ENCODE measurements at regions not wholly inside any gene's neighbourhood (a gene's known extent, or its start where the extent isn't known, plus 50 kb on each side); places are given as distances from the start of the nearest gene placed in this dataset.
"Not testable (repeated sequence)": the region's sequence is repeated elsewhere in the genome, so short reads cannot be mapped to it uniquely, and the experiment has no call there.

DNA sequence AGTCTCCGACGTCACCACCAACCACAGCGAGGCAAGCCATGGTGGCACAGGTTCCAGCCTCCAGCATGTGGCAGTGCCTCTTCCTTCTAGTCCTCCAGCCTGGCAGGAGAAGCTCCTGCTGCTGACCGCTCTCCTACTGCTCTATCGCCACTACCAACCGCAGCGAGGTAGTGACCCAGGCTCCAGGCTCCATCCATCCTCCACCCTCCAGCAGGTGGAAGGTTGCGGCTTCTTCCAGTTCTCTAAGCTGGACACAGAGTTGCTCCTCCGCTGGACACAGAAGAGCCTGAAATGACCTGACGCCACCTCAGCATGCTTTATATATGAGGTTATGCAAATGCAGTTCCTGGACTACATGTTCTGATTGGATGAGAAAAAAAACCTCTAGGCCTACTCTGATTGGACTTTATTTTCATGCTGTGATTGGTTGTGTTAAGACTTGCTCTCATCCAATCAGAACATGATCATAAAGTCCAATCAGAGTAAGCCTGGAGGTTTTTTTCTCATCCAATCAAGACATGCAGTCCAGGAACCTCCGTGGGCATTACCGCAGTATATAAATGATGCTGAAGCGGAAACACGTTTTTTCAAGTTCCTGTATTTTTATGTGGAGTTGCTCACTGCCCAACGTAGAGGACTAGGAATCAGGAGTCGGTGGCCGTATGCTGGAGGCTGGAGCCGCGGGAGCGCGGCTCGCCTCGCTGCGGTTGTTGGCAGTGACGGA lies 174.7 kb downstream of the USP22 start:
- H3K36me3 ChIP-seq (ENCODE audit: control insufficient read depth, insufficient read depth, low read length); H3K27ac ChIP-seq (ENCODE audit: low read depth, low read length, severe bottlenecking); H3K4me1 ChIP-seq (ENCODE audit: control insufficient read depth, insufficient read depth, low read length, poor library complexity, severe bottlenecking); H3K4me3 ChIP-seq (ENCODE audit: extremely low read depth, insufficient read depth, low read length, poor library complexity, severe bottlenecking); H3K9me3 ChIP-seq (ENCODE audit: control insufficient read depth, low read length): not testable (repeated sequence)
- WGBS, 2 experiments (ENCODE audit: insufficient coverage in 2 of 2), result 91 to 94% methylated on average over 17 to 23 of the region's 25 CpGs

DNA sequence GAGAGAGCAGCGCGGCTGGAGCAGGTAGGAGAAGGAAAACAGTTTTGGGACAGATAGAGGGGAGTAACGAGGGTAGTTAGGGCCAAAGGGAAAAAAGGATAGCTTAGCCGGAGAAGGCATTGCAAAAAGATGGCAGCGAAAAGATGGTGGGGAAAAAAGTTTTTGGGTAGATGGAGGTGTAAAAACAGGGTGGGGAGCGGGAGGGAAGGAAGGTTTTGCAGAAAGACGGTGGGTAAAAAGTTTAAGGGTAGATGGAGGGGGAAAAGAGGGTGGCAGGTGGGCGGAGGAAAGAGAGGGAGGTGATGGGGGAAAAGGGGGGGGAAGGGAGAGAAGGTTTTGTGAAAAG lies 174.2 kb downstream of the USP22 start:
- 79 to 87% methylated on average over 7 to 8 of the region's 8 CpGs for WGBS, 2 experiments (ENCODE audit: insufficient coverage in 2 of 2)
- H3K27ac ChIP-seq (ENCODE audit: low read depth, low read length, severe bottlenecking); H3K36me3 ChIP-seq (ENCODE audit: control insufficient read depth, insufficient read depth, low read length); H3K4me3 ChIP-seq (ENCODE audit: extremely low read depth, insufficient read depth, low read length, poor library complexity, severe bottlenecking); H3K9me3 ChIP-seq (ENCODE audit: control insufficient read depth, low read length); H3K4me1 ChIP-seq (ENCODE audit: control insufficient read depth, insufficient read depth, low read length, poor library complexity, severe bottlenecking): not testable (repeated sequence)

DNA sequence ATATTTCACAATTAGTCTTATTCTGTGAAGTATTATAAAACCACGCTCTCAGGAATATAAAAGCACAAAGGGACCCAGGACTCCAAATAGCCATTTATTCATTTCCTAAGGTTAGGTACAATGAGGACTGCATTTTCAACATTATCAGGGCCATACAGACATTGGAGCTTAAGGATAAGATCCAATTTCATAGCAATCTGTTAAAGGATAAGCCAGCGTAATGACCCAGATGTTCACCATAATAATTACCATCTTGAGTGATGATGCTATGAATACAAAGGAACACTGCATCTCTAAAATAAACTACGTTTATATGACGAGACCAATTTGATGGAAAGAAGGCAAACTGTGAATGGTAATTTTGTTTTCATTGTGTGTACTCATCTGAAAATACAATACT lies 169.6 kb downstream of the USP22 start:
- H3K9me3 ChIP-seq (ENCODE audit: control insufficient read depth, low read length); H3K36me3 ChIP-seq (ENCODE audit: control insufficient read depth, insufficient read depth, low read length); H3K4me3 ChIP-seq (ENCODE audit: extremely low read depth, insufficient read depth, low read length, poor library complexity, severe bottlenecking); H3K27ac ChIP-seq (ENCODE audit: low read depth, low read length, severe bottlenecking); H3K4me1 ChIP-seq (ENCODE audit: control insufficient read depth, insufficient read depth, low read length, poor library complexity, severe bottlenecking): not testable (repeated sequence)
- no CpG with 5 or more reads among the region's 4 CpGs for WGBS, 2 experiments (ENCODE audit: insufficient coverage in 2 of 2)

DNA sequence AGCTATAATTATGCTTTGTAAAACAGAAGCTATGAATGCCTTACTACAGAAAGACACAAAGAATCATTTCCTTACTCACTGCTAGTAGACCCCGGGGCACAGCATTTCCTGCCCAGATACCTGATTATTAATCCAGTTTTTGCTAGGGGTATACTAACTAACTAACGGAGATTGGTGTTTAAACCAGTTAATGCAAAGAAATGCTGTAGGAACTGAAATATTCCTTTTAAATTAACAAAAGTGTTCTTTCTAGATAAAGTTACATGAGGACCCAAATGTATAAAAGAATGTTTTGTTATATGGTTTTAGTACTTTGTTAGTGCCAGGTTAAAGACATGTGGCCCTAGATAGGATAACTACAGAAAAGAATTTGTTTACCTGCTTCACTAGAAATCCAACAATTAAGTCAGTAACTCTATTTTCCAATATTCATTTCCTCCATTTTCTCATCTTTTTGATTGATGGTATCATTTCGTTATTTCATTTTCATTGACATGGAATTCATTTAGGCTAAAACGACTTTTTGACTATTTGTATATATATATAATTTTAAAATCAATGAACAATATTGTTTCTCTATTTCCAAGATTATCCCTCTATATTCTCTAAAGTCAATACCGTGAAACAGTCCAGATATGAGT lies 169.0 kb downstream of the USP22 start:
- H3K4me1 ChIP-seq (ENCODE audit: control insufficient read depth, insufficient read depth, low read length, poor library complexity, severe bottlenecking); H3K9me3 ChIP-seq (ENCODE audit: control insufficient read depth, low read length); H3K36me3 ChIP-seq (ENCODE audit: control insufficient read depth, insufficient read depth, low read length); H3K4me3 ChIP-seq (ENCODE audit: extremely low read depth, insufficient read depth, low read length, poor library complexity, severe bottlenecking); H3K27ac ChIP-seq (ENCODE audit: low read depth, low read length, severe bottlenecking): not testable (repeated sequence)
- no CpG with 5 or more reads among the region's 5 CpGs for WGBS, 2 experiments (ENCODE audit: insufficient coverage in 2 of 2)

DNA sequence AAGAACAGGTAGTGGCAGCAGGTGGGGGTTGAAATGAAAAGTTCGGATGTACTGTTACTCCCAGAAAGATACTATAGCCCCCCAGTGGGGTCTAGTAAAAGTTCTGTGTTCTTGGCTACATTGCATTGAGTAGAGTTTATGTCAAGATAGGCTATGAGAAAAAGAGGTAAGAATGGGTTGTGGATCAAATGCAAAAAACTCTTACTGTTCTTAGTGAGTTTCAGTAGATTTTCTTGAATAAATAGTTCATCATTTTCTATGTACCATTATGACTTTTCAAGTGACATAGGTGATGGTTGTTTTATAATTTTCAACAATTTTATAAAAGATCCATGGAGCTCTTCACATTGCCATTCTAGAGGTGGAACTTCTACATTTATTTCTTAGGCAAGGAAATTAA lies 165.4 kb downstream of the USP22 start:
- H3K9me3 ChIP-seq (ENCODE audit: control insufficient read depth, low read length); H3K4me3 ChIP-seq (ENCODE audit: extremely low read depth, insufficient read depth, low read length, poor library complexity, severe bottlenecking); H3K36me3 ChIP-seq (ENCODE audit: control insufficient read depth, insufficient read depth, low read length); H3K4me1 ChIP-seq (ENCODE audit: control insufficient read depth, insufficient read depth, low read length, poor library complexity, severe bottlenecking); H3K27ac ChIP-seq (ENCODE audit: low read depth, low read length, severe bottlenecking): not testable (repeated sequence)
- no CpG with 5 or more reads among the region's 1 CpG for WGBS, 2 experiments (ENCODE audit: insufficient coverage in 2 of 2)

- Histone ChIP-seq H3K9me3 (ENCODE audit: control insufficient read depth, low read length) (no peaks in the 10 kb centered on the region), H3K36me3 (ENCODE audit: control insufficient read depth, insufficient read depth, low read length) (no peaks in the 10 kb centered on the region), H3K27ac (ENCODE audit: low read depth, low read length, severe bottlenecking) (no peak overlapping the region), H3K4me3 (ENCODE audit: extremely low read depth, insufficient read depth, low read length, poor library complexity, severe bottlenecking) (no peak overlapping the region), H3K4me1 (ENCODE audit: control insufficient read depth, insufficient read depth, low read length, poor library complexity, severe bottlenecking) (no peaks in the 10 kb centered on the region)
- WGBS, 2 experiments (ENCODE audit: insufficient coverage in 2 of 2), result 92 to 100% methylated on average over 1 of the region's 2 CpGs
Observed at GRCh38 chr17:20890338-20890737, 152.5 kb downstream of the USP22 start.

GRCh38 chr17:20895426-20895825 lies 147.4 kb downstream of the USP22 start:
- H3K4me3 ChIP-seq (ENCODE audit: extremely low read depth, insufficient read depth, low read length, poor library complexity, severe bottlenecking); H3K9me3 ChIP-seq (ENCODE audit: control insufficient read depth, low read length); H3K4me1 ChIP-seq (ENCODE audit: control insufficient read depth, insufficient read depth, low read length, poor library complexity, severe bottlenecking); H3K36me3 ChIP-seq (ENCODE audit: control insufficient read depth, insufficient read depth, low read length); H3K27ac ChIP-seq (ENCODE audit: low read depth, low read length, severe bottlenecking): not testable (repeated sequence)
- 97 to 100% methylated on average over 6 to 10 of the region's 18 CpGs for WGBS, 2 experiments (ENCODE audit: insufficient coverage in 2 of 2)

GRCh38 chr17:20896153-20896649 lies 146.6 kb downstream of the USP22 start:
- H3K4me3 ChIP-seq (ENCODE audit: extremely low read depth, insufficient read depth, low read length, poor library complexity, severe bottlenecking), result no peak overlapping the region
- H3K27ac ChIP-seq (ENCODE audit: low read depth, low read length, severe bottlenecking), result no peak overlapping the region
- WGBS, 2 experiments (ENCODE audit: insufficient coverage in 2 of 2), result 96% methylated on average over 26 to 29 of the region's 30 CpGs
- H3K4me1 ChIP-seq (ENCODE audit: control insufficient read depth, insufficient read depth, low read length, poor library complexity, severe bottlenecking), result no peaks in the 10 kb centered on the region
- no peaks in the 10 kb centered on the region for H3K36me3 ChIP-seq (ENCODE audit: control insufficient read depth, insufficient read depth, low read length)
- no peaks in the 10 kb centered on the region for H3K9me3 ChIP-seq (ENCODE audit: control insufficient read depth, low read length)

- WGBS, 2 experiments (ENCODE audit: insufficient coverage in 2 of 2), result 22 to 25% methylated on average over 2 to 3 of the region's 5 CpGs
- H3K4me1 ChIP-seq (ENCODE audit: control insufficient read depth, insufficient read depth, low read length, poor library complexity, severe bottlenecking); H3K27ac ChIP-seq (ENCODE audit: low read depth, low read length, severe bottlenecking); H3K36me3 ChIP-seq (ENCODE audit: control insufficient read depth, insufficient read depth, low read length); H3K4me3 ChIP-seq (ENCODE audit: extremely low read depth, insufficient read depth, low read length, poor library complexity, severe bottlenecking); H3K9me3 ChIP-seq (ENCODE audit: control insufficient read depth, low read length): not testable (repeated sequence)
Observed at GRCh38 chr17:20898726-20899125, 144.1 kb downstream of the USP22 start.

DNA sequence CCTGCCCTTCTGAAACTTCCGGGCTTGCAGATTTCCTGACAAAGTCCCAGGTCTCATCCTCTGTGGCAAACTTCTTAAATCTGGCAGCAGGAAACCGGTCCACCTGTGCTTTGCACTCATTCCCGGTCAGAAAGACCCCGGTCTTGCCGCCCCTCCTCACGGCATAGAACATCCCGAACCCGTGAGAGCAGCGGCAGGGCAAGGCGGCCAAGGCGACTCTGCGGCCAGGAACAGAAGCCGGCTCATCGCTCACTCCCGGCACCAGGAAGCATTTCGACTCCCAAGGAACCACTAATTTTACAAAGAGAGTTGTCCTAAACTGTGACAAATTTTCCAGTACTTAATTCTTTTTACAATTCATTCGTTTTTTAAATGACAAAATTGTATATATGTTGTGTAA lies 140.3 kb downstream of the USP22 start:
- WGBS, 2 experiments (ENCODE audit: insufficient coverage in 2 of 2), result 81% methylated on average over 16 of the region's 17 CpGs
- H3K4me3 ChIP-seq (ENCODE audit: extremely low read depth, insufficient read depth, low read length, poor library complexity, severe bottlenecking); H3K36me3 ChIP-seq (ENCODE audit: control insufficient read depth, insufficient read depth, low read length); H3K4me1 ChIP-seq (ENCODE audit: control insufficient read depth, insufficient read depth, low read length, poor library complexity, severe bottlenecking); H3K27ac ChIP-seq (ENCODE audit: low read depth, low read length, severe bottlenecking); H3K9me3 ChIP-seq (ENCODE audit: control insufficient read depth, low read length): not testable (repeated sequence)

DNA sequence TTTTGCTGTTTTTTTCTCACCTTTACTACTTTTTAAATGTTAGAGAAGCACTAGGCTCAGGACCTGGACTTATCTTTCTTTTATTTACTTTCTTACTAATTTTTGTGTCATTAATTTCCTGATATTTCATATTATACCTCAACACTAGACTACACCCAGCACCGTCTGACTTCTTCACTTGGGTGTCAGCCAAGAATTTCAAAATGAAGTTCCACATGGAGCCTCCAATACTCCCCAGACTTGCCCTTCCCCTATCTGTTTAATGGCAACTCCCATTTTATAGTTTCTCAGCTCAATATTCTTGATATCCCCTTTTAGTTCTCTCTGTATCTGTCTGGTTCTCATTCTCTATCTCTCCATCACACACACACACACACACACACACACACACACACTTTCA lies 139.3 kb downstream of the USP22 start:
- H3K27ac ChIP-seq (ENCODE audit: low read depth, low read length, severe bottlenecking); H3K9me3 ChIP-seq (ENCODE audit: control insufficient read depth, low read length); H3K4me3 ChIP-seq (ENCODE audit: extremely low read depth, insufficient read depth, low read length, poor library complexity, severe bottlenecking); H3K4me1 ChIP-seq (ENCODE audit: control insufficient read depth, insufficient read depth, low read length, poor library complexity, severe bottlenecking); H3K36me3 ChIP-seq (ENCODE audit: control insufficient read depth, insufficient read depth, low read length): not testable (repeated sequence)
- WGBS, 2 experiments (ENCODE audit: insufficient coverage in 2 of 2), result 92 to 100% methylated on average over 1 of the region's 1 CpG

Data from mesodermal cell (in vitro differentiated cells).